SIG-M5 treated with dmso at 0.1 percent for 504 hours (cell line): ENCODE measurements at regions not wholly inside any gene's neighbourhood (a gene's known extent, or its start where the extent isn't known, plus 50 kb on each side); places are given as distances from the start of the nearest gene placed in this dataset.
"Not testable (repeated sequence)": the region's sequence is repeated elsewhere in the genome, so short reads cannot be mapped to it uniquely, and the experiment has no call there.

ENCODE experiments used
- DNase-seq: peaks from one replicate; lab custom pipeline; 2025; ENCODE audit not compliant: unreplicated experiment; lab: John Stamatoyannopoulos, UW

DNA sequence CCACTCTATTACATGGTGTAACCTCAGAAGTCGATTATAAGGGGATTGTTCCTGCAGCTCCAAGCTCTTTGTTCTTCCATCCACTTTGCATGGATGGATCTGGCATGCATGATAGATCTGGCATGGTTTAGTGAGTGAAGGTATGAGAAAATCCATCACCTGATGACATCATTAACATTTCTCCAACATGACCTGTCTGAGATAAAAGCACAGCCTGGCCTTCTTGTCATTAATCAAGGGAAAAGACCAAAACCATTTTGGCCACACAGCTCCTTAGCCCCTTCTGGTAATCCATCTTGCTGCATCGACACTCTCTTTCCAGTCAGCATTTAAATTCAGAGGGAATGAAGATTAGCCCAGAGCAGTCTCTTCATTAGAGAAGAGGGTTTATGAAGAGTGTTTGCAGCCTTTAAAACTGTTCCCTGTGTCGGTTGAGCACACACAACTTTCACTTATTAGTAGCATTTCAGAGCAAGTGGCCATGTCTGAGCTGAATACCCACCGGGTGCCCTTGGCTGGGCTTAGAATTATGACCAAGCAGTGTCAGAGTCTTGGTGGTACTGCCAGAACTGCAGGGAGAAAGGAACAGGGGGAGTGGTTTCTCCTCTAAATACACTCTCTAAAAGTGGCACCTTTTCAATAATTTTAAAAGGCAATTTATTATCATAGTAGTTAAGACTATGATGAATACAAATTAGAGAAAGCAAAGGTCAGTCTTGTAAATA lies 246.0 kb downstream of the HAPSTR1 start:
- DNase-seq = no peak

DNA sequence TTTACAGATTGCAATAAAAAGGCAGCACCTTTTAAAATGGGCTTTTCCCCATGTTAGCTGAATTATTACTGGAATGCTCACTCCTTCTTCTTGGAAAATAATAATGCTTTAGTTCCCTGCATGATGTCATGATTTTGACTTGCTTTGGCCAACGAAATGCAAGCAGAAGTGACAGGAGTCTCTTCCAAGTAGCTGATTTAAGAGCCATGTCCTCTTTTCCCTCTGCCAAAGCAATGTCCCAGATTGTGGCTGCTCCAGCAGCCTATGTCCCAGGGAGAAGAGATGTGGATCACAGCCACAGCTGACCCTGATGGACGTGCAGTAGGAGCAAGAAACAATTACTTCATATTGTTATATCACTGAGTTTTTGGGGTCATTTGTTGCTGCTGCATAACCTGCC lies 246.6 kb downstream of the HAPSTR1 start:
- no peak for DNase-seq

DNA sequence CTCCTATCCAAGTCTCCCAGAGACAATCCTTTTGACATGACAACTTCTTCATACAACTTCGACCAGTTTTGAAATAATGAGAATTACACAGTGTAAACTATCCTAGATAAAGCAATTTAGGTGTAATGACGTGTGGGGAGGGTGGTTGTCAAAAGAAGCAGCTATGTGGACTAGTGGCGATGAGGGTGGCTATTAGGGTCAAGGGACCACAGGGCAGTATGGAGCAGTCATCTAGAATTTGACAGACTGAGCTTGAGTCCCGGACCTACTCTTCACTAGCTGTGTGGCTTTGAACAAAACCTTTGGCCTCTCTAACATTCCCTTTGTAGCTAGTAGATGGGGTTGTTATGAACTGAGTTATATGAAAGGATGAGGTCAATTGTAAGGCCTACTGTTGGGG lies 247.1 kb downstream of the HAPSTR1 start:
- no peak for DNase-seq

DNA sequence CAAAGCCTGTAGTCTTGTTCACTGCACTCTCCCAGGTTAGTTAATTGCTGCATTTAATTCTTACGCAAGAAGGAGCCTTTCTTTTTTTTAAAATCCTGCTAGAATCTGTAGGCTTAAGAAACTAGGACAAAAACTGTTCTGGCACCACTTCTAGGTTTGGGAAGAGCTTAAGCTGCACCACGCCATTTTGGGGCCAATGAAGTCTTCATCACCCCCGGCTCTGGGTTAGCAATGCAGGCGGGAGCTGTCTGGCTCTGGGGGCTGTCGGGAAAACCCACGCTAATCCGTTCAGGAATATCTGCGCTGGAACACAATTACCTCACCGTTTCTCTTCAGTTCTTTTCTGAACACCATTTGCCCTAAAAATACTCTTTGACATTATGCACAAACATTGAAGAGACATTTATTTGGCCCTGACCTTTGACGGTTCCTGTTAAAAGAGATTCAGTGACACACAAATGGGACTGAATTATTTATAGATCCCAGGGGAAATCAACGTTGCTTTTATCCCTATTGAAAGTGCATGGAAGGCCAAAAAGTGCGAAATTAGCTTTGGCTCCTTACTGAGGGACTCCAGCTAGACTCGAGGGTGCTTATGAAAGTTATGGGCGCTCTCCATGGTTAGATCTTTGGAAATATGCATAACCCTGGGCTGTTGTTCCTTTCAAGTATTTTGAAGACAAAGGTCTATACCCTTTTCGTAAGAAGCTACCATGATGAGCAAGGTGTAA lies 249.2 kb downstream of the HAPSTR1 start:
- DNase-seq = no peak

DNA sequence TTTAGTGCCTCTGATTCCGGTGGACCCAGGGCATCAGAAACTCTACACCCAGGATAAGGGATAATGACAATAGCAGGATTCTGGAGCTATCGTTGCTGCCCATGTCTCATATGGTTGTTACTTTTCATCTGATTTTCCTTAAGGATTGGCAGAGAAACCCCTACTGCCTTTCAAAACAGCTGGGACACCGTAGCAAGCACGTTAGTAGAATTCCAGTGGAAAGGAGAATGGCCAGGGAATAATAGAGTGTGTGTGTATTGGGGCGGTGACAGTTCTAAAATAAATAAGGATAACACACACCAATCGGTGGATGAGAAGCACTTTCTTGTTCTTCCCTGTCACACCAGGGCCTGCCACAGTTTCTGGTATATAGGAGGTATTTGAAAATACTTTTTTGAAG lies 251.8 kb downstream of the HAPSTR1 start:
- DNase-seq = no peak

DNA sequence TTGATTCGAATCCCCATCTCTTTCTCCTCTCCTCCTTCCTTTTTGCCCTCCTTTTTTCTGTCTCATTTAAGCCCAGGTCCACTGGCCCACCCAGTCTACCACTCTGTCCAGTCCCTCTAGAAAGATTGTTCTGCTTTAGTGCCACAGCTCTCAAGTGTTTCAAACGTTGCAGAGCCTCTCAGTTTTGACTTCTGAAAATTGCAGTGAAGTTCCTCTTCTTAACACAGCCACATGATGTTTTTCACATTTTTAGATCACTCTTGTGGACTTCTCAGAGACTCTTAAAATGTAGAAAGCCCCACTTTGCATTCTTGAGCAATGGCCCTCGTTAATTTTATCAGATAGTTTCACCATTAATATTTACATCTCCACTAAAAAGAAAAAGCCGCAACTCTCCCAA lies 253.1 kb downstream of the HAPSTR1 start:
- no peak for DNase-seq

DNA sequence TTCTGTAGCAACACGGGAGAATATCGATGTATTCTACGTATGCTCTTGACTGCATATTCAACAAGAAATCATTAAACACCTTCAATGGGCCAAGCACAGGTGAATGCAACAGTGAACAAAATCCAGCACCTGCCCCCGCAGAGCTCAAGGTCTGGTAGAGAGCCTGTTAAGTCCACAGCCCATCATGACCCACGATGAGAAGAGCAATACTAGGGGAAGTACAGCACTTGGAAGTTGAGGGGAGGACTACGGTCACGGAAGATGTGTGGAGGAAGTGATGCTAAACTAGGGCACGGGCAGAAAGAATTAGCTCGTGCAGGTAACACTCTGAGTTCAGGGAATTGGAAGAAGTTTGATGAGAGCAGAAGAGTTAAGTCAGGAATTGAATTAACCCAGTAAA lies 253.6 kb downstream of the HAPSTR1 start:
- no peak for DNase-seq

DNA sequence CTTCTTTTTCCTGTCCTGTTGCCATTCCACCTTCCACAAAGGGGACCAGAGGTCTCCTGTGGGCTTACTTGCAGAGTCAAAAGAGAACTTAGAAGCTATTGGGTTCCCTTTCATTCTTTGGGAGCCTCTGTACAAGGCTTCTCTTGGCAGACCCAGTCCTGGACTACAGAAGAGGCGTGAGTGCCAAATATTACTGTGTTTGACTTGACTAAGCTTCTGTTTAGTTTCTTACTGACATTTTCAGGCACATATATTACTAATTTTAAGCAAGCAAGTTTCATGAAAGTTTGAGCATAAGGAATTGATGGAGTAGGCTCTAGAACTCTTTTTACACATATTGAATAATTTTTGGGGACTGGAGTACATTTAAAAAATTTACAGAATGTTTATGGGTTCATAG lies 254.4 kb downstream of the HAPSTR1 start:
- no peak for DNase-seq

DNA sequence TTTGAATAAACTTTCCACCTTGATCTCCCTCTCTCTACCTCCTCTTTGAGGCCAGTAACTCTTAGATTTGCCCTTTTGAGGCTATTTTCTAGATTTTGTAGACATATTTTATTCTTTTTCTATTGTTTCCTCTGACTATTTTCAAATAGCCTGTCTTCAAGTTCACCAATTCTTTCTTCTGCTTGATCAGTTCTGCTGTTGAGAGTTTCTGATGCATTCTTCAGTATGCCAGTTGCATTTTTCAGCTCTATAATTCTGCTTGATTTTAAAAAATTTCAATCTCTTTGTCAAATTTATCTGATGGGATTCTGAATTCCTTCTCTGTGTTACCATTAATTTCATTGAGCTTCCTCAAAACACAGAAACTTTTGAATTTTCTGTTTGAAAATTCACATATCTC lies 257.5 kb downstream of the HAPSTR1 start:
- no peak for DNase-seq

DNA sequence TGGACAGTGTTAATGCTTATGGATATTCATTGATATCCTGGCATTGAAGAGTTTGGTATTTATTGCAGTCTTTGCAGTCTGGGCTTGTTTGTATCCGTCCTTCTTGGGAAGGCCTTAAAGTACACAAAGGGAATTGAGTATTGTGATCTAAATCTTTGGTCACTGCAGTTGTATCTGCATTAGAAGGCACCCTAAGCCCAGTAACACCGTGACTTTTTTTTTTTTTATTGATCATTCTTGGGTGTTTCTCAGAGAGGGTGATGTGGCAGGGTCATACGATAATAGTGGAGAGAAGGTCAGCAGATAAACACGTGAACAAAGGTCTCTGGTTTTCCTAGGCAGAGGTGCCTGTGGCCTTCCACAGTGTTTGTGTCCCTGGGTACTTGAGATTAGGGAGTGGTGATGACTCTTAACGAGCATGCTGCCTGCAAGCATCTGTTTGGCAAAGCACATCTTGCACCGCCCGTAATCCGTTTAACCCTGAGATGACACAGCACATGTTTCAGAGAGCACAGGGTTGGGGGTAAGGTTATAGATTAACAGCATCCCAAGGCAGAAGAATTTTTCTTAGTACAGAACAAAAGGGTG lies 258.0 kb downstream of the HAPSTR1 start:
- not testable (repeated sequence) for DNase-seq

DNA sequence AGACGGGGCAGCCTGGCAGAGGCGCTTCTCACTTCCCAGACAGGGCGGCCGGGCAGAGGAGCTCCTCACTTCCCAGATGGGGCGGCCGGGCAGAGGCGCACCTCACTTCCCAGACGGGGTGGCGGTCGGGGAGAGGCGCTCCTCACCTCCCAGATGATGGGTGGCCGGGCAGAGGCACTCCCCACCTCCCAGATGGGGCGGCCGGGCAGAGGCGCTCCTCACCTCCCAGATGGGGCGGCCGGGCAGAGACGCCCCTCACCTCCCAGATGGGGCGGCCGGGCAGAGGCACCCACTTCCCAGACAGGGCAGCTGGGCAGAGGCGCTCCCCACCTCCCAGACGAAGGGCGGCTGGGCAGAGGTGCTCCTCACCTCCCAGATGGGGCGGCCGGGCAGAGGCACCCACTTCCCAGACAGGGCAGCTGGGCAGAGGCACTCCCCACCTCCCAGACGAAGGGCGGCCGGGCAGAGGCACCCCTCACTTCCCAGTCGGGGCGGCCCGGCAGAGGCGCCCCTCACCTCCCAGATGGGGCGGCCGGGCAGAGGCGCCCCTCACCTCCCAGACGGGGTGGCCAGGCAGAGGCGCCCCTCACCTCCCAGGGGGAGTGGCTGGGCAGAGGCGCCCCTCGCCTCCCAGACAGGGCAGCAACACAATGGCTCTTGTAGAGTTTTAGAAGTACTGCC lies 258.8 kb downstream of the HAPSTR1 start:
- not testable (repeated sequence) for DNase-seq

DNA sequence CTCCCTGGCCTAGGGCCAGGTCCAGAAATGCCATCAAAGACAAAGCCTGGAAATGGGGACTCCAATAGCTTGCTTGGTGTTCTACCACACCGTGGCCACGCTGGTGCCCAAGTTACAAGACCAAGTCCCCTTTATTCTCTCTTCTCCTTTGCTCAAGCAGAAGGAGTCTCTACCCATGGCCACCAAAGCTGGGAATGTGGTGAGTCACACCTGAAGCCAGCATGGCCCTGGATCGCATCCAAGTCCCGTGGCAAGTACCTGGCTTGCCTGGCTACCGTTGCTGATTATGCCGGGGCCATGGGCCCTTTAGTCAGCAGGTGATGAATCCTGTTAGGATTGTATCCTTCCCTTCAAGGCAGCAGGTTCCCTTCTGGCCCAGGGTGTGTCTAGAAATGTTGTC lies 260.0 kb downstream of the HAPSTR1 start:
- DNase-seq = no peak

DNA sequence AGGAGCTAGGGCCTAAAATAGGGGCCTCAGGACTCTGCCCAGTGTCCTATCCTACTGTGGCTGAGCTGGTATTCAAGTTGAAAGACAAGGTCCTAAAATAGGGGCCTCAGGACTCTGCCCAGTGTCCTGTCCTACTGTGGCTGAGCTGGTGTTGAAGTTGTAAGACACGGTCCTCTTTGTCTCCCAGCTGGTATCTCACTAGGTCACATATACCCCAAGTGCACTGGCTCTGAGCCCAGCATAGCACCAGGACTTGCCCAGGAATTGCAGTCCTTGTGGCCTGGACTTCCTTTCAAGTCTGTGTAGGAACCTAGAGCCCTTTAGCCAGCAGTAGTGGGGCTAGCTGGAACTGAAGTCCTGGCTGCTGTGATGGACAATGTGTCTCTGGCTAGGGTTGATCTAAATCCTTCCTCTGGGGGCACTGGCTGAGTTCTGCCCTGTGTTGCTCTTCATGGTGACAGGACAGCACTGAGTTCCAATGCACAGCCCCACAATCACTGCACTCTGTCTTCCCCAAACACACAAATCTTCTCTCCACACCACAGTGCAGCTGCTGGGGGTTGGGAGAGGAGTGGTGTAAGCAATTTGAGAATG lies 260.5 kb downstream of the HAPSTR1 start:
- no peak for DNase-seq

DNA sequence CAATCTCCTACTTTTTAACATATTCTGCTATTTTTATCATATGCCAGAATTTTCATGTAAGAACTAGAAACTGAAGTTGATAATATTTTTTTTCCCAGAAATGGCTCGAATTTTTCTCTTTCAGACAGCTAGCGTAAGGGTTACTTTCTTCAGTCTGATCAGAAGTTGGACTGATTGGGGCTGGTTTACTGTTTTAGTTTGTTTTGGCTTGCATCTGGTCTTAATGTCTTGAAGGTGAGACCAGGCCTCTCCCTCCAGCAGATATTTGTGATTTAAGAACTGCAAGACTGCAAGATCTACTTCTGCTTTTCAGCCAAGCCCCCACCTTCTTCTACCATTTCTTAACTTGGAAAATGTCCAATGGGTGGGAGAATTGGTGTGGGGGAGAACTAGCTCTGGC lies 266.4 kb downstream of the HAPSTR1 start:
- no peak for DNase-seq

DNA sequence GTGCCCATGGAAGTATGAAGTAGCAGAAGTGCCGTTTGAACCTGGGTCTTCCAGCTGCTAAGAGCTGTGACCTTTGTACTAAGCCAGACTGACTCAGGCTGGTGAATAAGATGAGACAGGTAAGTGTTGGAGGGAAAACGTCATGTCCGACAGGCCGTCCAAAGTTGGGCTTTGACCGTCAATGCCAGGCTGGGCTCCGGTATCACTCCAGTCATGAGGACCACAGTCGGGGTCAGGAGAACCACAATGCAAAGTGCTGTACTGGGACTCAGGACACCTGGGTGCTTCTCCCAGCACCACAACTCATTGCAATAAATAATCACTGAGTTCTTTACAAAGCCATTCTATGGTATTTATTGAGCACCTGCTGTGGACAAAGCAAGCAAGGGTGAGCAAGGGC lies 268.6 kb downstream of the HAPSTR1 start:
- no peak for DNase-seq

DNA sequence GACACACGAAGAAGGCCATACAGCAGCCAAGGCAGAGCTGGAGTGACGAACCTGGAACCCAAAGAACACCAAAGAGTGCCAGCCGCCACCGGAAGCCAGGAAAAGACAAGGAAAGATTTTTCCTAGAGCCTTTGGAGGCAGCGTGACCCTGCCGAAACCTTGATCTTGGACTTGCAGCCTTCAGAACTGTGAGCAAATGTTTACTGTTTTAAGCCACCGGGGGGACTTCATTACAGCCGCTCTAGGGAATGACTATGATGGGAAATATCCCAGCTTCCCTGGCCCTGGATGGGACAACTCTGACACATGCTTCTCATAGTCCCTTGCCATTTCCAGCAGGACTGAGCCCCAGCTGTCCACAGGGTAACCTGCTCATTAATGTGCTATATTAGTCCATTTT lies 270.6 kb downstream of the HAPSTR1 start:
- DNase-seq = no peak

DNA sequence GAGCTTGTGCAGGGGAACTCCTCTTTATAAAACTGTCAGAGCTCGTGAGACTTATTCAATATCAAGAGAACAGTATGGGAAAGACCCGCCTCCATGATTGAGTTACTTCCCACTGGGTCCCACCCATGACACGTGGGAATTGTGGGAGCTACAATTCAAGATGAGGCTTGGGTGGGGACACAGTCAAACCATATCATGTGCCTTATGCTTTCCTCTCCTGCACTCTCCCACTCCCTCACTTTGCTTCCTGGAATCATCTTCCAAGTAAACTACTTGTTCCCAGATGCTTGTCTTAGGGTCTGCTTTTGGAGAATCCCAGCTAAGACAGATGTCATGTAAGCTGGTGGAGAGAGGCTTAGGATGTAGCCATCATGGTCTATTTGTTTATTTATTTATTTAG lies 271.2 kb downstream of the HAPSTR1 start:
- DNase-seq = no peak

DNA sequence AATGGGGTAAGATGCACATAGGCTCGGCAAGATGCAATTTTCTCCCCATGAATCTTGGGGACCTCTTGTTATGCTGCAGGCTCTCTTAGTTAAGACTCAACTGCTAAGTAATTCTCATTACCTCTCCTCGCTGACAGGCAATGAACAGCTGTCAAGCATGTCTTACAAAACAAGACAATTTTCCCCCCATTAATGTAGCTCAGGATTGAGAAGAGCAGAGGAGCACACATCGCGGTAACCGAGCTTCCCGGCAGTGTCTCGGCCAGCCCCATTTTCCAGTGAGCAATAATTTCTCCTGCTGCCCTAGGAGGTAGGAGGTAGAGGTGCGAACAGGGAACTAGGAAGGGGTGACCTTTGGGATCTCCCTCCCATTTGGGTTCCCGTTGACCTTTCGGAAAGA lies 272.1 kb downstream of the HAPSTR1 start:
- DNase-seq = no peak

DNA sequence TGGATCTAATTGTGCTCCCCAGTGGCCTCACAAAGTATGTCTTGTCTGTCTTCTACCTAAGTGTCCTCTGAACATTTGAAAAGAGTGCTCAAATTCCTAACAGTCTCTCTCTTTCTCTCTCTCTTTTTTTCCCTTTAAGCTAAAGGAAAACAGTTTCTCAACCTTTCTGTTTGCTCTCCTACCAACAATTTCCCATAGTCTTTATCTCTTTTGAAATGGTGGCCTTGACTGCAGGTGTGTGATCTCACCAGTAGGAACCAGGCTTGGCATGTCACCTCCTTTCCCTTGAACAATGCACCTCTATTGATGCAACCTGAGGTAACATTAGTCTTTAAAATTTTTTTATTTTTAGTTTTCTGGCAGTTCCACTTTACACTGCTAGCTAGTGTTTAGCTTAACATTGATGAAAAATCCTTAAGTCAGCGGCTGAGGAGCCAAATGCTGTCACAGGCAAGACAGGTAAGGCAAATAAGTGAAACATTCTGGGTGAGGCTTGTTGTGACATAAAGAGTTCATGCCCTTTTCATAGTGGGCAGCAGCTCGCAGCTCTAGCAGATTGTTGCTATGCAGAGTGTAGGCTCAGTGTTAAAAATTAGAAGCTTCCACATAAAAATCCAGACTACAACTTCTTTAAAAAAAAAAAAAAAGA lies 273.4 kb downstream of the HAPSTR1 start:
- DNase-seq = no peak

DNA sequence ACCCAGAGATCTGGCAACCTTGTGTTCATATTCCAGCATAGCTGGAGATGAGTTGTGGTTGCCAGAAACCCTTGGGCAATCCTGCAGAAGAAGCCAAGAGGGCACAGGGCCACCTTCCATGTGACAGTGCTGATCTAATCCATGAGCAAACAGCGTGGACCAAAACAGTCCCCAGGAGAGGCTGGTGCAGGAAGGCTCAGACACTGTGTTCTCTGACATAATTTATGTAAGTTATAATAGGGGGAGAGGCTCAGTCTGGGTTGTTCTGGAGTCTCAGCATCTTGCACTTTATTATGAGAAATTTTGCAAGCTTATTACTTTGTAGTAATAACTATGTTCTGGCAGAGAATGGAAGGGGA lies 273.9 kb downstream of the HAPSTR1 start:
- no peak for DNase-seq
